SK-N-SH (cell line): ENCODE measurements at regions not wholly inside any gene's neighbourhood (a gene's known extent, or its start where the extent isn't known, plus 50 kb on each side); places are given as distances from the start of the nearest gene placed in this dataset.

Experiments used
- CTCF ChIA-PET: fragments of 300-600, 350-600 bp; formaldehyde crosslinking; extraction: SDS; loops from one replicate; lab custom pipeline; 2021; lab: Yijun Ruan, JAX
- POLR2A ChIA-PET: fragments of 350-600 bp; sonication (Branson Sonifier 250); formaldehyde crosslinking; extraction: SDS; loops from one replicate; lab custom pipeline; 2020; ENCODE audit warnings: antibody characterized with exemption, inconsistent platforms; lab: Yijun Ruan, JAX
- DNase-seq: peaks from one replicate; pipeline ENCODE4 v3.0.0; 2012
- H2AFZ ChIP-seq: fragments of 200-600 bp; sonication (generic); 2 replicates; pipeline ENCODE4 v1.8.1; 2016; ENCODE audit warnings: antibody characterized with exemption, mild to moderate bottlenecking, low read depth
- H3F3A ChIP-seq: fragments of 200-600 bp; sonication (generic); replicated peaks from 2 replicates; pipeline ENCODE3; 2016; ENCODE audit warnings: antibody characterized with exemption, mild to moderate bottlenecking; ENCODE audit not compliant: insufficient read depth
- H3K27ac ChIP-seq, 2 experiments: fragments of 200-500 bp in 1 of 2; fragments of 200-600 bp in 1 of 2; sonication (Bioruptor generic) in 1 of 2; sonication (generic), shearing (Covaris generic) in 1 of 2; 2 replicates each; pipeline versions ENCODE4 v1.5.1 to v1.6.1; 2014 to 2016; ENCODE audit warnings: low read depth in 2 of 2, inconsistent platforms in 1 of 2, low read length in 1 of 2, mild to moderate bottlenecking in 1 of 2, mixed read lengths in 1 of 2
- H3K27me3 ChIP-seq: fragments of 200-600 bp; sonication (generic), shearing (Covaris generic); 2 replicates; pipeline ENCODE4 v1.6.1; 2016; ENCODE audit warnings: mixed run types; ENCODE audit not compliant: insufficient read depth
- H3K36me3 ChIP-seq, 2 experiments: fragments of 200-500 bp in 1 of 2; fragments of 200-600 bp in 1 of 2; sonication (Bioruptor generic) in 1 of 2; sonication (generic) in 1 of 2; replicated peaks in 1 of 2; 2 replicates each; pipeline versions ENCODE3 to v1.5.1; 2014 to 2016; ENCODE audit warnings: low read length in 1 of 2, mild to moderate bottlenecking in 1 of 2; ENCODE audit not compliant: insufficient read depth in 2 of 2, control insufficient read depth in 1 of 2
- H3K4me1 ChIP-seq, 2 experiments: fragments of 200-500 bp in 1 of 2; fragments of 200-600 bp in 1 of 2; sonication (Bioruptor generic) in 1 of 2; sonication (generic), shearing (Covaris generic) in 1 of 2; 2 replicates each; pipeline versions ENCODE4 v1.5.1 to v1.6.1; 2014 to 2016; ENCODE audit warnings: low read depth in 1 of 2, low read length in 1 of 2, mixed run types in 1 of 2; ENCODE audit not compliant: insufficient read depth in 2 of 2, control insufficient read depth in 1 of 2
- H3K4me2 ChIP-seq: fragments of 200-600 bp; sonication (generic), shearing (Covaris generic); 2 replicates; pipeline ENCODE4 v1.6.1; 2017; ENCODE audit warnings: mixed run types
- H3K4me3 ChIP-seq, 2 experiments: fragments of 200-500 bp in 1 of 2; fragments of 200-600 bp in 1 of 2; sonication (Bioruptor generic) in 1 of 2; sonication (generic), shearing (Covaris generic) in 1 of 2; 2 replicates each; pipeline versions ENCODE4 v1.5.1 to v1.8.1; 2014 to 2016; ENCODE audit warnings: low read depth in 2 of 2, inconsistent platforms in 1 of 2, low read length in 1 of 2, mild to moderate bottlenecking in 1 of 2, mixed read lengths in 1 of 2, moderate library complexity in 1 of 2
- H3K79me2 ChIP-seq: fragments of 200-600 bp; sonication (generic); 2 replicates; pipeline ENCODE4 v1.8.1; 2017; ENCODE audit warnings: mild to moderate bottlenecking; ENCODE audit not compliant: insufficient read depth
- H3K9ac ChIP-seq: fragments of 200-600 bp; sonication (generic); 2 replicates; pipeline ENCODE4 v1.6.1; 2017; ENCODE audit warnings: mixed run types
- H3K9me2 ChIP-seq: fragments of 200-600 bp; sonication (generic); 2 replicates; pipeline ENCODE4 v1.6.1; 2017; ENCODE audit warnings: mixed run types
- H3K9me3 ChIP-seq: fragments of 200-600 bp; sonication (generic); 2 replicates; pipeline ENCODE4 v1.6.1; 2017; ENCODE audit warnings: mixed run types, mild to moderate bottlenecking, moderate library complexity
- H4K20me1 ChIP-seq: fragments of 200-600 bp; sonication (generic); 2 replicates; pipeline ENCODE4 v1.6.1; 2017; ENCODE audit warnings: mild to moderate bottlenecking, mixed run types; ENCODE audit not compliant: insufficient read depth
- CHD2 ChIP-seq: fragments of 150-350 bp; IDR thresholded peaks from 2 replicates; pipeline ENCODE4 v1.6.1; 2018; ENCODE audit warnings: low read length; ENCODE audit not compliant: partially characterized antibody
- CTCF ChIP-seq: fragments of 200-600 bp; sonication (generic); IDR thresholded peaks from 2 replicates; pipeline ENCODE4 v1.6.1; 2017; ENCODE audit warnings: antibody characterized with exemption, mild to moderate bottlenecking, moderate library complexity
- EP300 ChIP-seq, 2 experiments: IDR thresholded peaks; 2 replicates each; pipeline versions ENCODE4 v1.4.0 to v1.6.1; 2012; ENCODE audit warnings: borderline replicate concordance in 1 of 2, low read depth in 1 of 2, low read length in 1 of 2
- EZH2phosphoT487 ChIP-seq: fragments of 200-600 bp; sonication (generic); IDR thresholded peaks from 2 replicates; pipeline ENCODE4 v1.6.1; 2017; ENCODE audit warnings: low read depth, mixed run types, mild to moderate bottlenecking, antibody characterized with exemption, moderate library complexity, borderline replicate concordance
- FOXJ3 ChIP-seq: sonication (generic); formaldehyde crosslinking; IDR thresholded peaks from 2 replicates; pipeline ENCODE4 v1.5.1; 2020; ENCODE audit warnings: mild to moderate bottlenecking, missing genetic modification reagents
- IRF3 ChIP-seq: fragments of 150-350 bp; IDR thresholded peaks from 2 replicates; pipeline ENCODE4 v1.6.1; 2016; ENCODE audit warnings: mild to moderate bottlenecking, low read depth, low read length
- MEF2A ChIP-seq: IDR thresholded peaks from 2 replicates; pipeline ENCODE4 v1.4.0; 2012; ENCODE audit warnings: low read depth, borderline replicate concordance
- MXI1 ChIP-seq: IDR thresholded peaks from 2 replicates; pipeline ENCODE4 v1.6.1; 2012; ENCODE audit warnings: mild to moderate bottlenecking, low read depth, low read length, improper control_type of control experiment
- NRF1 ChIP-seq: IDR thresholded peaks from 2 replicates; pipeline ENCODE4 v1.6.1; 2012; ENCODE audit warnings: low read depth, mild to moderate bottlenecking, low read length
- RAD21 ChIP-seq: IDR thresholded peaks from 2 replicates; pipeline ENCODE4 v1.6.1; 2012; ENCODE audit warnings: mild to moderate bottlenecking, low read length
- RCOR1 ChIP-seq: fragments of 150-350 bp; IDR thresholded peaks from 2 replicates; pipeline ENCODE4 v1.6.1; 2017; ENCODE audit warnings: antibody characterized with exemption, low read length
- RXRA ChIP-seq: IDR thresholded peaks from 2 replicates; pipeline ENCODE4 v1.4.0; 2012; ENCODE audit warnings: low read depth, mild to moderate bottlenecking, borderline replicate concordance
- SIN3A ChIP-seq: IDR thresholded peaks from 2 replicates; pipeline ENCODE4 v1.6.1; 2012; ENCODE audit warnings: low read depth, mild to moderate bottlenecking, low read length, moderate library complexity, borderline replicate concordance
- YY1 ChIP-seq: IDR thresholded peaks from 2 replicates; pipeline ENCODE4 v1.4.0; 2012; ENCODE audit warnings: low read depth, mild to moderate bottlenecking
- WGBS: methylation state at CpG from one replicate; pipeline ENCODE4 v1.1.6; 2017; ENCODE audit warnings: low lambda C conversion rate; 5-methylcytosine and 5-hydroxymethylcytosine counted together
- TF ChIP-seq, protein P1 (sequence below): IDR thresholded peaks from 2 replicates; pipeline ENCODE4 v1.6.1; 2012; ENCODE audit warnings: mild to moderate bottlenecking, low read depth, low read length, moderate library complexity
- TF ChIP-seq, protein P2 (sequence below): fragments of 150-350 bp; IDR thresholded peaks from 2 replicates; pipeline ENCODE4 v1.6.1; 2017; ENCODE audit warnings: antibody characterized with exemption, low read length, low read depth, borderline replicate concordance
- TF ChIP-seq, protein P3 (sequence below): IDR thresholded peaks from 2 replicates; pipeline ENCODE4 v1.4.0; 2012; ENCODE audit warnings: low read depth
- TF ChIP-seq, protein P4 (sequence below): IDR thresholded peaks from 2 replicates; pipeline ENCODE4; 2012

- no peaks in the 10 kb centered on the region for H4K20me1 ChIP-seq
- H3K27me3 ChIP-seq: peaks cover 53% of the 10 kb centered on the region
- H3K9me2 ChIP-seq: no peaks in the 10 kb centered on the region
- no peak overlapping the region for H3K4me2 ChIP-seq
- H3F3A ChIP-seq: no peaks in the 10 kb centered on the region
- CTCF ChIA-PET: no interaction called here
- no peaks in the 10 kb centered on the region for H3K36me3 ChIP-seq
- no peaks in the 10 kb centered on the region for H3K4me1 ChIP-seq
- H3K9ac ChIP-seq: no peak overlapping the region
- DNase-seq: no peak
- no peak overlapping the region for H2AFZ ChIP-seq
- WGBS: 5% methylated on average over 6 of the region's 6 CpGs
- TF ChIP-seq, protein P1, sequence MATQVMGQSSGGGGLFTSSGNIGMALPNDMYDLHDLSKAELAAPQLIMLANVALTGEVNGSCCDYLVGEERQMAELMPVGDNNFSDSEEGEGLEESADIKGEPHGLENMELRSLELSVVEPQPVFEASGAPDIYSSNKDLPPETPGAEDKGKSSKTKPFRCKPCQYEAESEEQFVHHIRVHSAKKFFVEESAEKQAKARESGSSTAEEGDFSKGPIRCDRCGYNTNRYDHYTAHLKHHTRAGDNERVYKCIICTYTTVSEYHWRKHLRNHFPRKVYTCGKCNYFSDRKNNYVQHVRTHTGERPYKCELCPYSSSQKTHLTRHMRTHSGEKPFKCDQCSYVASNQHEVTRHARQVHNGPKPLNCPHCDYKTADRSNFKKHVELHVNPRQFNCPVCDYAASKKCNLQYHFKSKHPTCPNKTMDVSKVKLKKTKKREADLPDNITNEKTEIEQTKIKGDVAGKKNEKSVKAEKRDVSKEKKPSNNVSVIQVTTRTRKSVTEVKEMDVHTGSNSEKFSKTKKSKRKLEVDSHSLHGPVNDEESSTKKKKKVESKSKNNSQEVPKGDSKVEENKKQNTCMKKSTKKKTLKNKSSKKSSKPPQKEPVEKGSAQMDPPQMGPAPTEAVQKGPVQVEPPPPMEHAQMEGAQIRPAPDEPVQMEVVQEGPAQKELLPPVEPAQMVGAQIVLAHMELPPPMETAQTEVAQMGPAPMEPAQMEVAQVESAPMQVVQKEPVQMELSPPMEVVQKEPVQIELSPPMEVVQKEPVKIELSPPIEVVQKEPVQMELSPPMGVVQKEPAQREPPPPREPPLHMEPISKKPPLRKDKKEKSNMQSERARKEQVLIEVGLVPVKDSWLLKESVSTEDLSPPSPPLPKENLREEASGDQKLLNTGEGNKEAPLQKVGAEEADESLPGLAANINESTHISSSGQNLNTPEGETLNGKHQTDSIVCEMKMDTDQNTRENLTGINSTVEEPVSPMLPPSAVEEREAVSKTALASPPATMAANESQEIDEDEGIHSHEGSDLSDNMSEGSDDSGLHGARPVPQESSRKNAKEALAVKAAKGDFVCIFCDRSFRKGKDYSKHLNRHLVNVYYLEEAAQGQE: no peak
- TF ChIP-seq, protein P2, sequence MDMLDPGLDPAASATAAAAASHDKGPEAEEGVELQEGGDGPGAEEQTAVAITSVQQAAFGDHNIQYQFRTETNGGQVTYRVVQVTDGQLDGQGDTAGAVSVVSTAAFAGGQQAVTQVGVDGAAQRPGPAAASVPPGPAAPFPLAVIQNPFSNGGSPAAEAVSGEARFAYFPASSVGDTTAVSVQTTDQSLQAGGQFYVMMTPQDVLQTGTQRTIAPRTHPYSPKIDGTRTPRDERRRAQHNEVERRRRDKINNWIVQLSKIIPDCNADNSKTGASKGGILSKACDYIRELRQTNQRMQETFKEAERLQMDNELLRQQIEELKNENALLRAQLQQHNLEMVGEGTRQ: no peak
- TF ChIP-seq IRF3: no peak
- no peak for TF ChIP-seq EP300 (IDR thresholded peaks at IDR 0.05; ENCODE audit: borderline replicate concordance in 1 of 2, low read depth in 1 of 2, low read length in 1 of 2)
- TF ChIP-seq, protein P3, sequence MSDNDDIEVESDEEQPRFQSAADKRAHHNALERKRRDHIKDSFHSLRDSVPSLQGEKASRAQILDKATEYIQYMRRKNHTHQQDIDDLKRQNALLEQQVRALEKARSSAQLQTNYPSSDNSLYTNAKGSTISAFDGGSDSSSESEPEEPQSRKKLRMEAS: no peak
- TF ChIP-seq, protein P4, sequence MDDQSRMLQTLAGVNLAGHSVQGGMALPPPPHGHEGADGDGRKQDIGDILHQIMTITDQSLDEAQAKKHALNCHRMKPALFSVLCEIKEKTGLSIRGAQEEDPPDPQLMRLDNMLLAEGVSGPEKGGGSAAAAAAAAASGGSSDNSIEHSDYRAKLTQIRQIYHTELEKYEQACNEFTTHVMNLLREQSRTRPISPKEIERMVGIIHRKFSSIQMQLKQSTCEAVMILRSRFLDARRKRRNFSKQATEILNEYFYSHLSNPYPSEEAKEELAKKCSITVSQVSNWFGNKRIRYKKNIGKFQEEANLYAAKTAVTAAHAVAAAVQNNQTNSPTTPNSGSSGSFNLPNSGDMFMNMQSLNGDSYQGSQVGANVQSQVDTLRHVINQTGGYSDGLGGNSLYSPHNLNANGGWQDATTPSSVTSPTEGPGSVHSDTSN: no peak
- TF ChIP-seq RCOR1: no peak
- TF ChIP-seq CHD2: no peak
- TF ChIP-seq SIN3A: no peak
- no peak for TF ChIP-seq MXI1
- no peak for TF ChIP-seq RAD21
- TF ChIP-seq RXRA: no peak
- no peak for TF ChIP-seq YY1
- no peak for TF ChIP-seq CTCF
- TF ChIP-seq NRF1: no peak
- TF ChIP-seq MEF2A: no peak
- TF ChIP-seq FOXJ3: no peak
- no peak for TF ChIP-seq EZH2phosphoT487
- POLR2A ChIA-PET: no interaction called here
- H3K9me3 ChIP-seq: no peaks in the 10 kb centered on the region
- H3K27ac ChIP-seq: no peak overlapping the region
- no peak overlapping the region for H3K4me3 ChIP-seq
- no peaks in the 10 kb centered on the region for H3K79me2 ChIP-seq
Measured at GRCh38 chr13:112218416-112218815, 151.5 kb downstream of the SOX1 start.
